ENCODE measurements at regions not wholly inside any gene's neighbourhood (a gene's known extent, or its start where the extent isn't known, plus 50 kb on each side); places are given as distances from the start of the nearest gene placed in this dataset.

DNA sequence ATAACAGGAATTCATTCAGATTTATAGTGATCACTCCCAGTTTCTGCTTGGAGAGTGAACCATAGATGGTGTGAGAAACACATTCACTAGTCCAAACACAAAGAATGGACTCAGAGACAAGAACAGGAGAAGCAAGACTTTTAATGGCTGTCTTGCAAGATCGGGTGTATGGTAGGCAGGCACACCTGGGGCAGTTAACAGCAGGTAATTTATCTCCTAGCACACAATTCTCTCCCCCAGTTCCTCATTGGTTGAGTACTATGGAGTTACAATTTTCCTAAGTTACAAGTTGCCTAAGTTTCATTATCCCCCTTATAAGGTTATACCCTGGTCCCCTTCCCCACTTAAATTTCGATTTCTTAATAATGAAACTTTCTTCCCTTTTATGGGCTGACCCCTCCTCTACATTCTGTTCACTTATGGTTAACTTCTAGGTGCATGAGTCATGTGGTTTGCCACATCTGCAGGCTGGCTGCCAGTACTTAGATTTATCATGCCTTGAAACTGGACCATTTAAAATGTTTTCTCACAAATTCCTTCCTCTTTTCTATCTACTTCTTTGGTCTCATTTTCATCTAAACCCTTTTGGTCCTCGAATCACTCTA lies 623.3 kb downstream of the HINT1 start (continued):
- TF ChIP-seq CAMTA2 (CRISPR knock-in tag; conservative IDR thresholded peaks at IDR 0.05) (no peak), OTX1 (CRISPR knock-in tag; IDR thresholded peaks at IDR 0.05) (no peak), MTA2 (IDR thresholded peaks at IDR 0.05; ENCODE audit: low read depth) (no peak), ZNF717 (CRISPR knock-in tag; IDR thresholded peaks at IDR 0.05) (no peak), CC2D1A (IDR thresholded peaks at IDR 0.05) (no peak)

DNA sequence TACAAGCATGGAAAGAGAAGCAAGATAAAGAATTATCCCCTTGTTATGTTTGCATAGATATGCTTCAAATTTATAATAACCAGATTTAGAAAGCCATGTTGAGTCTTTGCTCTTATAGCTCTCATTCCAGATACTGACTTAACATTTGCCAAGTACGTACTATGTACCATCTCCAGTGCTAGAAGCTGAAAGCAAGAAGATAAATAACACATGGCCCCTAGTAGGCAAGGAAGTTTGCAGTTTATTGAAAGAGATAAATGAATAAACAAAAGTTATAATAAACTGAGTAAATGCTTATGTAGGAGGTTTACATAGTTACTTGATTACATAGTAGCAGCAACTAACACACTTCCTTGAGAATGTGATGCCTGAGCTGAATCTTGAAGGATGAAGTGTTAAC lies 628.4 kb downstream of the HINT1 start:
- Histone ChIP-seq H3K79me2 (ENCODE audit: control insufficient read depth, insufficient read depth, low read length) (no peaks in the 10 kb centered on the region), H3K4me3 (no peak overlapping the region), H3K9me3 (replicated peaks; ENCODE audit: control insufficient read depth, insufficient read depth, low read depth, low read length) (no peaks in the 10 kb centered on the region; the same call in none of the 2 replicates), H3K4me2 (ENCODE audit: insufficient read depth, low read length) (no peak overlapping the region), H2AFZ (ENCODE audit: low read depth, low read length) (no peak overlapping the region), H3K4me1 (replicated peaks in 1 of 2; ENCODE audit: control insufficient read depth in 2 of 2, insufficient read depth in 2 of 2, low read length in 2 of 2) (no peaks in the 10 kb centered on the region), H3K36me3 (ENCODE audit: control insufficient read depth, insufficient read depth, low read length) (no peaks in the 10 kb centered on the region), H4K20me1 (replicated peaks; ENCODE audit: control insufficient read depth, insufficient read depth, low read length) (no peaks in the 10 kb centered on the region), H3K9ac (ENCODE audit: insufficient read depth in 1 of 2, low read depth in 2 of 2, low read length in 2 of 2) (no peak overlapping the region), H3K27me3 (ENCODE audit: control insufficient read depth in 2 of 2, insufficient read depth in 2 of 2, low read length in 2 of 2) (no peaks in the 10 kb centered on the region), H3K27ac (ENCODE audit: extremely low read depth, low read depth, low read length) (no peak overlapping the region), H3K9me1 (ENCODE audit: control insufficient read depth, insufficient read depth, low read length) (no peaks in the 10 kb centered on the region)
- FAIRE-seq (no peak), ATAC-seq (no peak), DNase-seq (ENCODE audit: extremely low read depth in 1 of 4, low spot score in 3 of 4) (no peak)
- intact Hi-C loops (cut with micrococcal nuclease), result no loop called here
- POLR2A ChIA-PET, result no interaction called here
- CTCF ChIA-PET (ENCODE audit: low intra/inter-chr PET ratio), result no interaction called here
- in situ Hi-C loops (cut with MboI), result no loop called here
- BruUV-seq (replicated peaks), result no TSS peak
- WGBS (ENCODE audit: insufficient coverage, low coverage, missing lambda C conversion rate), result 6% methylated on average over 1 of the region's 1 CpG
- no peak for TF ChIP-seq EHMT2 (IDR thresholded peaks at IDR 0.05)
- no peak for TF ChIP-seq ZNF785 (CRISPR knock-in tag; IDR thresholded peaks at IDR 0.05)
- TF ChIP-seq ZNF384 (IDR thresholded peaks at IDR 0.05; ENCODE audit: low read depth, low read length), result no peak
- no peak for TF ChIP-seq DLX4 (CRISPR knock-in tag; IDR thresholded peaks at IDR 0.05)
- TF ChIP-seq, protein P1, sequence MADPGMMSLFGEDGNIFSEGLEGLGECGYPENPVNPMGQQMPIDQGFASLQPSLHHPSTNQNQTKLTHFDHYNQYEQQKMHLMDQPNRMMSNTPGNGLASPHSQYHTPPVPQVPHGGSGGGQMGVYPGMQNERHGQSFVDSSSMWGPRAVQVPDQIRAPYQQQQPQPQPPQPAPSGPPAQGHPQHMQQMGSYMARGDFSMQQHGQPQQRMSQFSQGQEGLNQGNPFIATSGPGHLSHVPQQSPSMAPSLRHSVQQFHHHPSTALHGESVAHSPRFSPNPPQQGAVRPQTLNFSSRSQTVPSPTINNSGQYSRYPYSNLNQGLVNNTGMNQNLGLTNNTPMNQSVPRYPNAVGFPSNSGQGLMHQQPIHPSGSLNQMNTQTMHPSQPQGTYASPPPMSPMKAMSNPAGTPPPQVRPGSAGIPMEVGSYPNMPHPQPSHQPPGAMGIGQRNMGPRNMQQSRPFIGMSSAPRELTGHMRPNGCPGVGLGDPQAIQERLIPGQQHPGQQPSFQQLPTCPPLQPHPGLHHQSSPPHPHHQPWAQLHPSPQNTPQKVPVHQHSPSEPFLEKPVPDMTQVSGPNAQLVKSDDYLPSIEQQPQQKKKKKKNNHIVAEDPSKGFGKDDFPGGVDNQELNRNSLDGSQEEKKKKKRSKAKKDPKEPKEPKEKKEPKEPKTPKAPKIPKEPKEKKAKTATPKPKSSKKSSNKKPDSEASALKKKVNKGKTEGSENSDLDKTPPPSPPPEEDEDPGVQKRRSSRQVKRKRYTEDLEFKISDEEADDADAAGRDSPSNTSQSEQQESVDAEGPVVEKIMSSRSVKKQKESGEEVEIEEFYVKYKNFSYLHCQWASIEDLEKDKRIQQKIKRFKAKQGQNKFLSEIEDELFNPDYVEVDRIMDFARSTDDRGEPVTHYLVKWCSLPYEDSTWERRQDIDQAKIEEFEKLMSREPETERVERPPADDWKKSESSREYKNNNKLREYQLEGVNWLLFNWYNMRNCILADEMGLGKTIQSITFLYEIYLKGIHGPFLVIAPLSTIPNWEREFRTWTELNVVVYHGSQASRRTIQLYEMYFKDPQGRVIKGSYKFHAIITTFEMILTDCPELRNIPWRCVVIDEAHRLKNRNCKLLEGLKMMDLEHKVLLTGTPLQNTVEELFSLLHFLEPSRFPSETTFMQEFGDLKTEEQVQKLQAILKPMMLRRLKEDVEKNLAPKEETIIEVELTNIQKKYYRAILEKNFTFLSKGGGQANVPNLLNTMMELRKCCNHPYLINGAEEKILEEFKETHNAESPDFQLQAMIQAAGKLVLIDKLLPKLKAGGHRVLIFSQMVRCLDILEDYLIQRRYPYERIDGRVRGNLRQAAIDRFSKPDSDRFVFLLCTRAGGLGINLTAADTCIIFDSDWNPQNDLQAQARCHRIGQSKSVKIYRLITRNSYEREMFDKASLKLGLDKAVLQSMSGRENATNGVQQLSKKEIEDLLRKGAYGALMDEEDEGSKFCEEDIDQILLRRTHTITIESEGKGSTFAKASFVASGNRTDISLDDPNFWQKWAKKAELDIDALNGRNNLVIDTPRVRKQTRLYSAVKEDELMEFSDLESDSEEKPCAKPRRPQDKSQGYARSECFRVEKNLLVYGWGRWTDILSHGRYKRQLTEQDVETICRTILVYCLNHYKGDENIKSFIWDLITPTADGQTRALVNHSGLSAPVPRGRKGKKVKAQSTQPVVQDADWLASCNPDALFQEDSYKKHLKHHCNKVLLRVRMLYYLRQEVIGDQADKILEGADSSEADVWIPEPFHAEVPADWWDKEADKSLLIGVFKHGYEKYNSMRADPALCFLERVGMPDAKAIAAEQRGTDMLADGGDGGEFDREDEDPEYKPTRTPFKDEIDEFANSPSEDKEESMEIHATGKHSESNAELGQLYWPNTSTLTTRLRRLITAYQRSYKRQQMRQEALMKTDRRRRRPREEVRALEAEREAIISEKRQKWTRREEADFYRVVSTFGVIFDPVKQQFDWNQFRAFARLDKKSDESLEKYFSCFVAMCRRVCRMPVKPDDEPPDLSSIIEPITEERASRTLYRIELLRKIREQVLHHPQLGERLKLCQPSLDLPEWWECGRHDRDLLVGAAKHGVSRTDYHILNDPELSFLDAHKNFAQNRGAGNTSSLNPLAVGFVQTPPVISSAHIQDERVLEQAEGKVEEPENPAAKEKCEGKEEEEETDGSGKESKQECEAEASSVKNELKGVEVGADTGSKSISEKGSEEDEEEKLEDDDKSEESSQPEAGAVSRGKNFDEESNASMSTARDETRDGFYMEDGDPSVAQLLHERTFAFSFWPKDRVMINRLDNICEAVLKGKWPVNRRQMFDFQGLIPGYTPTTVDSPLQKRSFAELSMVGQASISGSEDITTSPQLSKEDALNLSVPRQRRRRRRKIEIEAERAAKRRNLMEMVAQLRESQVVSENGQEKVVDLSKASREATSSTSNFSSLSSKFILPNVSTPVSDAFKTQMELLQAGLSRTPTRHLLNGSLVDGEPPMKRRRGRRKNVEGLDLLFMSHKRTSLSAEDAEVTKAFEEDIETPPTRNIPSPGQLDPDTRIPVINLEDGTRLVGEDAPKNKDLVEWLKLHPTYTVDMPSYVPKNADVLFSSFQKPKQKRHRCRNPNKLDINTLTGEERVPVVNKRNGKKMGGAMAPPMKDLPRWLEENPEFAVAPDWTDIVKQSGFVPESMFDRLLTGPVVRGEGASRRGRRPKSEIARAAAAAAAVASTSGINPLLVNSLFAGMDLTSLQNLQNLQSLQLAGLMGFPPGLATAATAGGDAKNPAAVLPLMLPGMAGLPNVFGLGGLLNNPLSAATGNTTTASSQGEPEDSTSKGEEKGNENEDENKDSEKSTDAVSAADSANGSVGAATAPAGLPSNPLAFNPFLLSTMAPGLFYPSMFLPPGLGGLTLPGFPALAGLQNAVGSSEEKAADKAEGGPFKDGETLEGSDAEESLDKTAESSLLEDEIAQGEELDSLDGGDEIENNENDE (IDR thresholded peaks at IDR 0.05; ENCODE audit: low read depth, low read length), result no peak
- TF ChIP-seq ZBTB7A (IDR thresholded peaks at IDR 0.05; ENCODE audit: borderline replicate concordance, control insufficient read depth, low read depth, low read length), result no peak
- TF ChIP-seq ZNF77 (CRISPR knock-in tag; IDR thresholded peaks at IDR 0.05), result no peak
